Activated CD4-positive, alpha-beta T cell treated with anti-CD3 and anti-CD28 coated beads, Interleukin-2, amount 10 ng/mL, durations not matched to agents 24 days and 14 days (primary cell): ENCODE measurements at regions not wholly inside any gene's neighbourhood (a gene's known extent, or its start where the extent isn't known, plus 50 kb on each side); places are given as distances from the start of the nearest gene placed in this dataset.
"Not testable (repeated sequence)": the region's sequence is repeated elsewhere in the genome, so short reads cannot be mapped to it uniquely, and the experiment has no call there.

ENCODE experiments used
- DNase-seq: peaks from one replicate; pipeline ENCODE4 v3.0.0; 2022
- H3K27ac Mint-ChIP-seq: one replicate; pipeline ENCODE4 v1.8.0; 2022; ENCODE audit warnings: mild to moderate bottlenecking, mixed read lengths
- H3K27me3 Mint-ChIP-seq: one replicate; pipeline ENCODE4 v1.8.0; 2022; ENCODE audit warnings: mixed read lengths
- H3K36me3 Mint-ChIP-seq: one replicate; pipeline ENCODE4 v1.8.0; 2022; ENCODE audit warnings: low read depth, mild to moderate bottlenecking, mixed read lengths
- H3K4me1 Mint-ChIP-seq: one replicate; pipeline ENCODE4 v1.8.0; 2021; ENCODE audit warnings: mixed read lengths
- H3K4me3 Mint-ChIP-seq: one replicate; pipeline ENCODE4 v1.8.0; 2022; ENCODE audit warnings: mild to moderate bottlenecking, moderate library complexity, mixed read lengths
- H3K9me3 Mint-ChIP-seq: one replicate; pipeline ENCODE4 v1.8.0; 2021; ENCODE audit warnings: mixed read lengths
- intact Hi-C: fragments of 100-400 bp; cut with micrococcal nuclease; formaldehyde crosslinking; loops from one replicate; pipeline ENCODE4 v1.15.1; 2023

DNA sequence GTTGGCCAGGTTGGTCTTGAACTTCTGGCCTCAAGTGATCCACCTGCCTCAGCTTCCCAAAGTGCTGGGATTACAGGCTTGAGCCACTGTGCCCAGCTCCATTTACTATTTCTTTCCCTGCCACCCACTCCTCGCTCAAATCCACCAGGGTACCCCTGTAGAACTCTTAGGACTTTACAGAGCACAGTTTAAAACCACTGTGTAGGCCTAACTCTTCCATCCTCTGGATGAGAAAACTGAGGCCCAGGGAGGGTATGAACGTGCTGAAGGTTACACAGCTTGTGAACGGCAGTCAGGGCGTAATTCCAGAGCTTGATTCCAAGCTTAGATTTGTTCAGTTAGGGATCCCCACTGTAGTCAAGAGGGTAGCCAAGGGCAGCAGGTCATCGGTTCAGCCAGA lies 309.1 kb downstream of the GOLGA6L6 start:
- H3K36me3 Mint-ChIP-seq, H3K4me3 Mint-ChIP-seq, H3K4me1 Mint-ChIP-seq, H3K27ac Mint-ChIP-seq, DNase-seq, H3K9me3 Mint-ChIP-seq, H3K27me3 Mint-ChIP-seq, intact Hi-C loops: not testable (repeated sequence)

DNA sequence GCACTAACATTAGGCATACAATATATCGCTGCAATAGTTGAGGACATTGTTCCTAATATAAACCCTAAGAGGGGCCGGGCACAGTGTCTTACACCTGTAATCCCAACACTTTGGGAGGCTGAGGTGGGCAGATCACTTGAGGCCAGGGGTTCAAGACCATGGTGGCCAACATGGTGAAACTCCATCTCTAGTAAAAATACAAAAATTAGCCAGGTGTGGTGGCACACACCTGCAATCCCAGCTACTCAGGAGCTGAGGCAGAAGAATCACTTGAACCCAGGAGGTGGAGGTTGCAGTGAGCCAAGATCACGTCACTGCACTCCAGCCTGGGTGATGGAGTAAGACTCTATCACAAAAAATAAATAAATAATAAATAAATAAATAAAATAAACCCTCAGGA lies 310.9 kb downstream of the GOLGA6L6 start:
- H3K4me3 Mint-ChIP-seq, intact Hi-C loops, DNase-seq, H3K9me3 Mint-ChIP-seq, H3K27ac Mint-ChIP-seq, H3K4me1 Mint-ChIP-seq, H3K36me3 Mint-ChIP-seq, H3K27me3 Mint-ChIP-seq: not testable (repeated sequence)

DNA sequence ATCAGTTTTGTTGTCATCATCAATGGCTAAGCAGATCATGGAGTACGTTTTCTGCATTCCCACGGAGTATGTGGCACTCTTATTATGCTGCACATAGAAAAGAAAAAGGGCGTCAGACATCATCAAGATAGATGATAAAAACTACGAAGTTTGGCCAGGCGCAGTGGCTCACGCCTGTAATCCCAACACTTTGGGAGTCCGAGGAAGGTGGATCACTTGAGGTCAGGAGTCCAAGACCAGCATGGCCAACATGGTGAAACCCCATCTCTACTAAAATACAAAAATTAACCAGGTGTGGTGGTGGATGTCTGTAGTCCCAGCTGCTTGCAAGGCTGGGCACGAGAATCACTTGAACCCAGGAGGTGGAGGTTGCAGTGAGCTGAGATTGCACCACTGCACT lies 312.8 kb downstream of the GOLGA6L6 start:
- H3K27ac Mint-ChIP-seq, H3K9me3 Mint-ChIP-seq, DNase-seq, H3K4me3 Mint-ChIP-seq, H3K27me3 Mint-ChIP-seq, intact Hi-C loops, H3K4me1 Mint-ChIP-seq, H3K36me3 Mint-ChIP-seq: not testable (repeated sequence)

DNA sequence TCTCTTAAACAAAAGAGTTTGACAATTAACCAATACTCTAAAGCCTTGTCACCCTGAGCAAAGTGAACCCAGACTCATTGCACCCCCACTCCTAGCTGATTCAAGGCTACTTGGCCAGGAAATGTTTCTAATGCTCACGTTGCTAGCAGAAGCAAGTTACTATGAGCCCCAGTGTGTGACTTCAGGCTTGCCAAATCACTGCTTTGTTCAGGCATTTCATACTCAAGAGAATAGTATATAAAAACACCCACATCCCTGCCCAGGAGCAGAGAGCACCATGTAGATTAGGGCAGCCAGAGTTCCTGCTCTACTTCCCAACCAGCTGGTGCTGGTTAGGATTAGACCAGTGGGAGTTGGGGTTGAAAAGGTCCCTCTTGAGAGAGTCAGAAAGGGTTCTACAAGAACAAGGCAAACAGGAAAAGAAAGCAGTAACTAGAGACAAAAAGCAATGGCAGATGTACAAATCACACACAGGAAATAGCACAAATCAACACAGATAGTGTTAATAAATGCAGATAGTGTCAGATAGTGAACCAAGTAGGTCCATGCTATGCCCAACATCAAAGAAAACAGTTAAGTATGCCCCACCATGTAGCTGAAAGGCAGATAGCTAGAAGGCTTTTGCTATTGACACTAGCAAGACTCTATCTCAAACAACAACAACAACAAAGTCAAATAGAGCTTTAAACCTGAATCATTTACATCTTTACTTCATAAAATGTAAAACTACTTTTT lies 314.3 kb downstream of the GOLGA6L6 start:
- H3K4me3 Mint-ChIP-seq, H3K27ac Mint-ChIP-seq, H3K9me3 Mint-ChIP-seq: not testable (repeated sequence)

DNA sequence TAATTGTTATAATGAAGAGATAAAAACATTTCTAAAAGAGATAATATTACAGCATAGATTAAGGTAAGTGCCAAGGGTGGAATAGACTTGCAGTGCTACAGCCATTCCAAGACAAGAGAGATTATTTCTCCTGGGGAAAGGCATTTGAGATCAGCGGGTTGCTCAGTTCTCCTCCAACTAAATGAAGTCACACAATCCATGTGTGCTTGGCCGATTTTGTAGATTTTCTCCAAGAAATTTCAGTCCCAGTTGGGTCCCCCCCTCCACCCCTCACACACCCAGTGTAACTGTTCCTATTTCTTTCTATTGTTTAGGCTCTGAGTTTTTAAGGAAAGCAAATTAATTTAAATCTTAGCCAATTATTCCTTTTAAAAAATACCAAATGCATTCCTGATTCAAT lies 315.1 kb downstream of the GOLGA6L6 start:
- H3K36me3 Mint-ChIP-seq, intact Hi-C loops, H3K9me3 Mint-ChIP-seq, H3K27me3 Mint-ChIP-seq, H3K4me1 Mint-ChIP-seq, H3K27ac Mint-ChIP-seq, DNase-seq, H3K4me3 Mint-ChIP-seq: not testable (repeated sequence)

More for the DNA sequence above, 314.3 kb downstream of the GOLGA6L6 start:
- H3K36me3 Mint-ChIP-seq, H3K27me3 Mint-ChIP-seq, DNase-seq, intact Hi-C loops, H3K4me1 Mint-ChIP-seq: not testable (repeated sequence)

DNA sequence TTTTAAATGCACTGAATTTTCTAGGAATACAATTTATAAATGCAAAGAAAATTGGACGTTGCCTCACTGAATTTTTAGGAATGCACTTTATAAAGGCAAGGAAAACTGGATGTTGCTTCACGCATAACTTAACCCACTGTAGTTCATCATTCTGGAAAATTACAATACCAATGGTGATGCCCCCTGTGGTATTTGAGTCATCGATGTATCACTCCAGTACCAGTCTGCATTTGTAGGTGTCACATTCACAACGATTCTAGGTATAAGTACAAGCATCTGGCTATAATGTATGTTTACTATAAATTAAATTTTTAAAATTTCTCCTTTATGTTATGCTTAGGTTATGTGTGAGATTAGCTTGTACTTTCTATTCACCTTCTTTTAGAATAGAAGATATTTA lies 320.5 kb downstream of the GOLGA6L6 start:
- intact Hi-C loops, H3K36me3 Mint-ChIP-seq, H3K27ac Mint-ChIP-seq, H3K4me3 Mint-ChIP-seq, H3K9me3 Mint-ChIP-seq, H3K27me3 Mint-ChIP-seq, H3K4me1 Mint-ChIP-seq, DNase-seq: not testable (repeated sequence)

DNA sequence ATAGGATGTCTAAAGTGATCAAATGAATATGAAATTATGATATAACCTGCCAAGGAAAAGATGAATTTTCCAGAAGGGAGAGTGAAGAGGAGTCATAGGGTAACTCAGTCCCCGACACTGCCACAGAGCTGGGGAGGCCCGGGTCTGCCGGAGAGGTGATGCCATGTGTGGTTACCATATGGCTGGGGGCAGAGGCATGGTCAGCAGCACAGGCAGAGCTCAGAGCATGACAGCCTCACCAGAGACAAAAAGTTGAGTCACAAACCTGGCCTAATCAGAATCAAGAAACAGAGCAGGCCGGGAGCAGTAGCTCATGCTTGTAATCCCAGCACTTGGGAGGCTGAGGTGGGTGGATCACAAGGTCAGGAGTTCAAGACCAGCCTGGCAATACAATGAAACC lies 322.4 kb downstream of the GOLGA6L6 start:
- H3K36me3 Mint-ChIP-seq, intact Hi-C loops, H3K4me3 Mint-ChIP-seq, H3K9me3 Mint-ChIP-seq, H3K4me1 Mint-ChIP-seq, DNase-seq, H3K27ac Mint-ChIP-seq, H3K27me3 Mint-ChIP-seq: not testable (repeated sequence)

DNA sequence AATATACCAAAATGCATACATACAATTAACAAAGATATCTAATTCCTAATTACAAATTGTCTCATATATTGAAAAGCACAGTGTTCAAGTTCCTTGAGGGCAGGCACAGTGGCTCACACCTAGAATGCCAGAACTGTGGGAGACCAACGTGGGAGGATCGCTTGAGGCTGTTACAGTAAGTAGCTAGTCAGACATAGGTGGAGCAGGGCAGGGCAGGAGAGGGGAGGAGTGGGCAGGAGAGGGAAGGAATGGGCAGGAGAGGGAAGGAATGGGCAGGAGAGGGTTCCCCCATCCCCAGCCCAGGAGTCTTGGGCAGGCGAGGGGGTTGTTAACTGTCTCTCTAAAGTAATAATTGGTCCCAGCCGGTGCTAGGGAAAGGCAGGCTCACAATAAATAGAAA lies 325.9 kb downstream of the GOLGA6L6 start:
- intact Hi-C loops, H3K36me3 Mint-ChIP-seq: not testable (repeated sequence)

DNA sequence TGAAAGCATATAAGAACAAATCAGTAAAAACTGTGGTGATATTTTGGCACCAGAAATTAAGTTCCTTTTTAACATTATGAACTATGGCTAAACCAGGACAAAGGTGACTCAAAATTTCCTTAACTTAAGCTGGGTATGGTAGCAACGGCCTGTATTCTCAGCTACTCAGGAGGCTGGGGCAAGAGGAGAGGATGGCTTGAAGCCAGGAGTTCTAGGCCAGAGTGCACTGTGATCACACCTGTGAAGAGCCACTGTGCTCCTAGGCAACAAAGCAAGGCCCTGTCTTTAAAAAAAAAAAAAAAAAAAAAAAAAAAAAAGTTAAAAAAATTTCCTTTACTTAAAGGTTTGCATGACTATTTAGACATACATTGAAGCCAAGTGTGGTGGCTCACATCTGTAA lies 327.5 kb downstream of the GOLGA6L6 start:
- H3K27ac Mint-ChIP-seq, intact Hi-C loops, H3K4me3 Mint-ChIP-seq, H3K27me3 Mint-ChIP-seq, H3K36me3 Mint-ChIP-seq, H3K4me1 Mint-ChIP-seq, DNase-seq, H3K9me3 Mint-ChIP-seq: not testable (repeated sequence)

More for the DNA sequence above, 325.9 kb downstream of the GOLGA6L6 start:
- not testable (repeated sequence) for H3K4me1 Mint-ChIP-seq, H3K27ac Mint-ChIP-seq, H3K9me3 Mint-ChIP-seq, H3K27me3 Mint-ChIP-seq, H3K4me3 Mint-ChIP-seq, DNase-seq

DNA sequence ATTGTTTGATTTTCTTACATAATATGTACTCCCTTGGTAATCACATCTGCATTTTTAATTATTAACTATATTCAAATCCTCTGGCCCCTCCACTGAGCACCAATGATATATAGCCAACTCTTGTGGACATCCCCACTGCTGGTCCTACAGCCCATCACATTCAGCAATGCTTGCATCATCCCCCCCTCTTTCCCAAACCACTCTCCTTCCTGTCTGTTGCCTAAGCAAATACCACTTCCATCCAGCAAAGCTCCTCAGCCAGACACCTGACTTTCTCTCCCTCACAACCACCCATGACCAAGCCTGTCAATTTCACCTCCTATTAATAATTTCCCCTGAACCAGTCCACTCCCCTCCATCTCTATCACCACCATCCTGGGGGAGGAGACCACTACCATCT lies 330.1 kb downstream of the GOLGA6L6 start:
- H3K27me3 Mint-ChIP-seq, H3K27ac Mint-ChIP-seq, H3K36me3 Mint-ChIP-seq, H3K4me1 Mint-ChIP-seq, H3K4me3 Mint-ChIP-seq, DNase-seq, H3K9me3 Mint-ChIP-seq, intact Hi-C loops: not testable (repeated sequence)

DNA sequence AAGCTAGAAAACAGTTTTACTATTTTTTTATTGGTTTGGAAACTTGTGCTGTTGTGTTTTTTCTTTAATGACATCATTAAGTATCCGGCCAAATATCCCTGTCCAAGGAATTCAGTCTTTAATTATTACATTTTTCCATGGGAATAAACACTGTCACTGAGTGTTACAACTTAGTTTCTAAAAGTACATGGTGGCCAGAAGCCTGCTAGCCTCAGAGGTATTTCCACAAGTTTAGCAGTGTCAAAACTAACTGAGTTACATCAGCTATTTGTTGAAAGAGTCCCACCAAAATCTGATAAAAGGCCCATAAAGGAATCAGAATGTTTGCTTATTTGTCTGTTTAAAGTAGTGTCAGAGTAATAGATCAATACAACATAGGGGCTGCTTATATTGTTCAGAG lies 331.6 kb downstream of the GOLGA6L6 start:
- H3K27ac Mint-ChIP-seq, H3K27me3 Mint-ChIP-seq, H3K36me3 Mint-ChIP-seq, H3K4me3 Mint-ChIP-seq, intact Hi-C loops, DNase-seq, H3K9me3 Mint-ChIP-seq, H3K4me1 Mint-ChIP-seq: not testable (repeated sequence)

DNA sequence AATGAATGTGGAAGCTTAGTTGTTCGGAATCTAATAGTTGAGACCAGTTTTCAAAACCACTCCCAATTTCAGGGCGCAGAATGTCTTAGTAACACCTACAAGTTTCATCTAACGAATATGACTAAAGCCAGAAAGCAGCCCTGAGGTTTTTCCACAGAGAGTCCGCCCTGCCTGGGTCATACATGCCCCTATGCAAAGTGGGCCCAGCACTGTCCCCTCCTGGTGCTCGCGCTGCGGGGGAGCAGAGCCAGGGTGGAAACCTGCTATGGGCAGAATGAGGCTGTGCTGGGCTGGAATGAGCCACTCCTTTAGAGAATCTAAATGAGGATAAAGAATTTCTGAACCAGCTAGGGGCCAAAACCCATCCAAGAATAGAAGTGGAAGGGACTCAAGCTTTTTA lies 334.0 kb downstream of the GOLGA6L6 start:
- DNase-seq, H3K9me3 Mint-ChIP-seq, H3K4me1 Mint-ChIP-seq, H3K36me3 Mint-ChIP-seq, intact Hi-C loops, H3K27me3 Mint-ChIP-seq, H3K4me3 Mint-ChIP-seq, H3K27ac Mint-ChIP-seq: not testable (repeated sequence)

DNA sequence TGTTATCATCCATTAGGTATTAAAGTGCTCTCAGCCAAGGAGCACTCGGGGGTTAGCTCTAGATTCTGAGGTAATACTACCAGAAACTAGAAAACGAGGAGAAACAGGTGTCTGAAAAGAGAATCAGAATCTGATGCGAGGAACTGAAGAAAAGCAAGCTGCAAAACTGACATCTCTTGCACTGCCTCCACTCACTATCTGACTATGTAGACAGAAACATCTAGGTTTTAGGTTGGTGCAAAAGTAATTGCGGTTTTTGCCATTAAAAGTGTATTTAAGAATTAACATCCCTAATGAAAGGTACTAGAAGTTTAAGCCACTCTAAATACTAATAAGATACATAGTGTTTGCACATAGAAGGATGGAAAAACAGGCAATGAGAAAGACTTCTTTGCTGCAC lies 334.4 kb downstream of the GOLGA6L6 start:
- H3K9me3 Mint-ChIP-seq, DNase-seq, H3K4me3 Mint-ChIP-seq, H3K27ac Mint-ChIP-seq, H3K36me3 Mint-ChIP-seq, H3K4me1 Mint-ChIP-seq, H3K27me3 Mint-ChIP-seq, intact Hi-C loops: not testable (repeated sequence)

DNA sequence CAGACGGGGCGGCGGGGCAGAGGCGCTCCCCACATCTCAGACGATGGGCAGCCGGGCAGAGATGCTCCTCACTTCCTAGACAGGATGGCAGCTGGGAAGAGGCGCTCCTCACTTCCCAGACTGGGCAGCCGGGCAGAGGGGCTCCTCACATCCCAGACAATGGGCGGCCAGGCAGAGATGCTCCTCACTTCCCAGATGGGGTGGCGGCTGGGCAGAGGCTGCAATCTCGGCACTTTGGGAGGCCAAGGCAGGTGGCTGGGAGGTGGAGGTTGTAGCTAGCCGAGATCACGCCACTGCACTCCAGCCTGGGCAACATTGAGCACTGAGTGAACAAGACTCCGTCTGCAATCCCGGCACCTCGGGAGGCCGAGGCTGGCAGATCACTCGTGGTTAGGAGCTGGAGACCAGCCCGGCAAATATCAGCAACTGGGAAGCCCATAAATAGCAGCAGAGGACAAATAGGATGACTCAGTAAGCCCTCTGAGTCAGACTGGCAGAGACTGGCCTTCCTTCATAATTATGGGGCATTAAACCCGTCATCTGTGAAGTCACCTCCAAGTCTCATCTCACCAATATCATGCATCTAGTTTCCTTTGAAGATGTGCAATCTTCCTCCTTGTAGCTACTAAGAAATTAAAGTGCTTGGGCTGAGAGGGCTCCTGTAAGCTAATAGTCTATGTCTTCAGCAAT lies 337.3 kb downstream of the GOLGA6L6 start:
- H3K27me3 Mint-ChIP-seq, H3K4me3 Mint-ChIP-seq, intact Hi-C loops, H3K27ac Mint-ChIP-seq, H3K9me3 Mint-ChIP-seq, DNase-seq, H3K4me1 Mint-ChIP-seq, H3K36me3 Mint-ChIP-seq: not testable (repeated sequence)

DNA sequence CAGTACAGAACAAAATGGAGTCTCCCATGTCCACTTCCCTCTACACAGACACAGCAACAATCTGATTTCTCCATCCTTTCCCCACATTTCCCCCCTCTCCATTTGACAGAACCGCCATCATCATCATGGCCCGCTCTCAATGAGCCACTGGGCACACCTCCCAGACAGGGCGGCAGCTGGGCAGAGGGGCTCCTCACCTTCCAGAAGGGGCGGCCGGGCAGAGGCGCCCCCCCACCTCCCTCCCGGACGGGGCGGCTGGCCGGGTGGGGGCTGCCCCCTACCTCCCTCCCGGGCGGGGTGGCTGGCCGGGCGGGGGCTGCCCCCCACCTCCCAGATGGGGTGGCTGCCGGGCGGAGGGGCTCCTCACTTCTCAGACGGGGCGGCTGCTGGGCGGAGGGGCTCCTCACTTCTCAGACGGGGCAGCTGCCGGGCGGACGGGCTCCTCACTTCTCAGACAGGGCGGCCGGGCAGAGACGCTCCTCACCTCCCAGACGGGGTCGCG lies 337.9 kb downstream of the GOLGA6L6 start:
- H3K36me3 Mint-ChIP-seq, H3K27me3 Mint-ChIP-seq, intact Hi-C loops, H3K27ac Mint-ChIP-seq, H3K4me3 Mint-ChIP-seq, DNase-seq, H3K9me3 Mint-ChIP-seq, H3K4me1 Mint-ChIP-seq: not testable (repeated sequence)
